ENCODE measurements at regions not wholly inside any gene's neighbourhood (a gene's known extent, or its start where the extent isn't known, plus 50 kb on each side); places are given as distances from the start of the nearest gene placed in this dataset.

DNA sequence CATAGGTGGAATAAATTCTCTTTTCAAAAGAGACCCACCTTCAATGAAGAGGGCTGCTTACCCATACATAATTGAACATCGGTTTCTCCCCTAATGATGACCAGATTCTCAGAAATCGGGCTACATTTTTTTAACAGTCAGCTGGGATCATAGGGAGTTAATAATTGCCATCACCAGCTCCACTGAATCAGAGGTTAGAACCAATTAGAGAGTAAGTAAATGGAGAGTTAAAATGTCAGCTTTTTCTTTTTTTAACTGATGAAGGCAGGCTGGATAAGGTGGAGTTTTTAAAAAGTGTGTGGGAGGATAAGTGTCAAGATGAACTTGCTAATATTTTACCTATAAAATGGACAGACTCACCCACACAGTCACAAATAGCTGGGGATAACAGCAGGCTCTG lies 584.5 kb upstream of the NR3C2 start:
- no peaks in the 10 kb centered on the region for H3K36me3 ChIP-seq (replicated peaks in 1 of 2; ENCODE audit: control insufficient read depth in 1 of 2, insufficient read depth in 2 of 2, low read length in 1 of 2)
- H3K9me3 ChIP-seq = no peaks in the 10 kb centered on the region
- H3K27me3 ChIP-seq (ENCODE audit: insufficient read depth) = no peaks in the 10 kb centered on the region
- no peaks in the 10 kb centered on the region for H4K20me1 ChIP-seq (ENCODE audit: insufficient read depth)
- H3K4me3 ChIP-seq (ENCODE audit: low read depth in 2 of 2, low read length in 1 of 2) = no peak overlapping the region
- H2AFZ ChIP-seq (ENCODE audit: low read depth) = no peak overlapping the region
- H3K4me2 ChIP-seq = no peak overlapping the region
- WGBS (ENCODE audit: low lambda C conversion rate) = 0% methylated on average over 2 of the region's 2 CpGs
- TF ChIP-seq NRF1 (IDR thresholded peaks at IDR 0.05; ENCODE audit: low read depth, low read length) (no peak), GABPA (IDR thresholded peaks at IDR 0.05; ENCODE audit: low read depth) (no peak), FOXM1 (IDR thresholded peaks at IDR 0.05; ENCODE audit: low read depth) (no peak), TAF1 (IDR thresholded peaks at IDR 0.05; ENCODE audit: borderline replicate concordance, low read depth, low read length) (no peak), CHD2 (IDR thresholded peaks at IDR 0.05; ENCODE audit: low read length, partially characterized antibody) (no peak)
- no peaks in the 10 kb centered on the region for H3K4me1 ChIP-seq (ENCODE audit: control insufficient read depth in 1 of 2, insufficient read depth in 2 of 2, low read depth in 1 of 2, low read length in 1 of 2)
- ChIA-PET CTCF (no interaction called here), POLR2A (no interaction called here)
- no peak for DNase-seq
- H3K9ac ChIP-seq = no peak overlapping the region
- H3K9me2 ChIP-seq = no peaks in the 10 kb centered on the region
- H3K27ac ChIP-seq (ENCODE audit: low read depth in 2 of 2, low read length in 1 of 2) = no peak overlapping the region
- no peaks in the 10 kb centered on the region for H3F3A ChIP-seq (replicated peaks; ENCODE audit: insufficient read depth)
- no peaks in the 10 kb centered on the region for H3K79me2 ChIP-seq (ENCODE audit: insufficient read depth)

DNA sequence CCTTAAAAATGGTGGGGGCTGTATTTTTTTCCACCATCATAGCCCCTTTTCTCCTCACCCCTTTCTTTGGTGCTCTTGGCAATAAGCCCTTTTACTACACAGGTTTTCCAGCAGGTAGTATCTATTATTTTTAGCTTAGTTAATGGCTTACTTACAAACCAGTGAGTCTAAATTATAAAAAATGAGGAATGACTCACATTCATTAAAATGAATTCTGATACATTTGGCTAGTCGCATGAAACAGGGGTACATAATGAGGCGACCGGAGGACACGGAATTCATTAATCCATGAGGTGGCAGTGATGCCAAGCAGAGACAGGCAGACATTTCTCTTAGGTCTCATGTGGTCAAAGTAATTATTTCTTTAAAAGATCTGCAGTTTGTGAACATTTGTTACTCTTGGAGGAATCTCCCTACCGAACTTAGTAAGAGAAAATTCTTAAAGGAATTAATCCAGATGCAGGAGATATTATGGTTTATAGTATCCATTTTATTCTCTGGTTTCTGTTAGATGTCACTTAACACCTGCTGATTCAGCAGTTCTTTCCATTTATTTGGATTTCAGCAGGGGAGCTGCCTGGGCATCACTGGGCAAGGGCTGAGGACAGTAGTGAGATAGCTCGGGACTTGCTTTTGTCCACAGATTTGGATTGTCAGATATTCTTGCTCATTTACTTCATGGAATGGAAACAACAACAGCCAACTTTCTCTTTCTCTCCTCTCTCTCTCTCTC lies 575.0 kb upstream of the NR3C2 start:
- H3F3A ChIP-seq (replicated peaks; ENCODE audit: insufficient read depth) = no peaks in the 10 kb centered on the region
- H3K9me3 ChIP-seq = no peaks in the 10 kb centered on the region
- H2AFZ ChIP-seq (ENCODE audit: low read depth) = no peak overlapping the region
- no peak overlapping the region for H3K4me2 ChIP-seq
- peaks cover 15% of the 10 kb centered on the region; the same call in 1 of the 2 replicates for H3K27me3 ChIP-seq (ENCODE audit: insufficient read depth)
- no peaks in the 10 kb centered on the region for H3K4me1 ChIP-seq (ENCODE audit: control insufficient read depth in 1 of 2, insufficient read depth in 2 of 2, low read depth in 1 of 2, low read length in 1 of 2)
- H4K20me1 ChIP-seq (ENCODE audit: insufficient read depth) = no peaks in the 10 kb centered on the region
- H3K9me2 ChIP-seq = no peaks in the 10 kb centered on the region
- ChIA-PET CTCF (no interaction called here), POLR2A (no interaction called here)
- H3K4me3 ChIP-seq (ENCODE audit: low read depth in 2 of 2, low read length in 1 of 2) = no peak overlapping the region
- WGBS (ENCODE audit: low lambda C conversion rate) = 1% methylated on average over 6 of the region's 6 CpGs
- TF ChIP-seq EP300 (IDR thresholded peaks at IDR 0.05; ENCODE audit: borderline replicate concordance in 1 of 2, low read depth in 1 of 2, low read length in 1 of 2) (no peak), GABPA (IDR thresholded peaks at IDR 0.05; ENCODE audit: low read depth) (no peak), RFX5 (IDR thresholded peaks at IDR 0.05; ENCODE audit: low read length) (no peak), EZH2phosphoT487 (IDR thresholded peaks at IDR 0.05; ENCODE audit: borderline replicate concordance, low read depth) (no peak), FOXM1 (IDR thresholded peaks at IDR 0.05; ENCODE audit: low read depth) (no peak), TAF1 (IDR thresholded peaks at IDR 0.05; ENCODE audit: borderline replicate concordance, low read depth, low read length) (no peak), RCOR1 (IDR thresholded peaks at IDR 0.05; ENCODE audit: low read length) (no peak), FOSL2 (IDR thresholded peaks at IDR 0.05; ENCODE audit: borderline replicate concordance, low read depth) (no peak), RAD21 (IDR thresholded peaks at IDR 0.05; ENCODE audit: low read length) (no peak), TCF12 (IDR thresholded peaks at IDR 0.05) (no peak)
- TF ChIP-seq, protein P1, sequence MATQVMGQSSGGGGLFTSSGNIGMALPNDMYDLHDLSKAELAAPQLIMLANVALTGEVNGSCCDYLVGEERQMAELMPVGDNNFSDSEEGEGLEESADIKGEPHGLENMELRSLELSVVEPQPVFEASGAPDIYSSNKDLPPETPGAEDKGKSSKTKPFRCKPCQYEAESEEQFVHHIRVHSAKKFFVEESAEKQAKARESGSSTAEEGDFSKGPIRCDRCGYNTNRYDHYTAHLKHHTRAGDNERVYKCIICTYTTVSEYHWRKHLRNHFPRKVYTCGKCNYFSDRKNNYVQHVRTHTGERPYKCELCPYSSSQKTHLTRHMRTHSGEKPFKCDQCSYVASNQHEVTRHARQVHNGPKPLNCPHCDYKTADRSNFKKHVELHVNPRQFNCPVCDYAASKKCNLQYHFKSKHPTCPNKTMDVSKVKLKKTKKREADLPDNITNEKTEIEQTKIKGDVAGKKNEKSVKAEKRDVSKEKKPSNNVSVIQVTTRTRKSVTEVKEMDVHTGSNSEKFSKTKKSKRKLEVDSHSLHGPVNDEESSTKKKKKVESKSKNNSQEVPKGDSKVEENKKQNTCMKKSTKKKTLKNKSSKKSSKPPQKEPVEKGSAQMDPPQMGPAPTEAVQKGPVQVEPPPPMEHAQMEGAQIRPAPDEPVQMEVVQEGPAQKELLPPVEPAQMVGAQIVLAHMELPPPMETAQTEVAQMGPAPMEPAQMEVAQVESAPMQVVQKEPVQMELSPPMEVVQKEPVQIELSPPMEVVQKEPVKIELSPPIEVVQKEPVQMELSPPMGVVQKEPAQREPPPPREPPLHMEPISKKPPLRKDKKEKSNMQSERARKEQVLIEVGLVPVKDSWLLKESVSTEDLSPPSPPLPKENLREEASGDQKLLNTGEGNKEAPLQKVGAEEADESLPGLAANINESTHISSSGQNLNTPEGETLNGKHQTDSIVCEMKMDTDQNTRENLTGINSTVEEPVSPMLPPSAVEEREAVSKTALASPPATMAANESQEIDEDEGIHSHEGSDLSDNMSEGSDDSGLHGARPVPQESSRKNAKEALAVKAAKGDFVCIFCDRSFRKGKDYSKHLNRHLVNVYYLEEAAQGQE (IDR thresholded peaks at IDR 0.05; ENCODE audit: low read depth, low read length) = no peak
- TF ChIP-seq, protein P2, sequence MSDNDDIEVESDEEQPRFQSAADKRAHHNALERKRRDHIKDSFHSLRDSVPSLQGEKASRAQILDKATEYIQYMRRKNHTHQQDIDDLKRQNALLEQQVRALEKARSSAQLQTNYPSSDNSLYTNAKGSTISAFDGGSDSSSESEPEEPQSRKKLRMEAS (IDR thresholded peaks at IDR 0.05; ENCODE audit: low read depth) = no peak
- TF ChIP-seq, protein P3, sequence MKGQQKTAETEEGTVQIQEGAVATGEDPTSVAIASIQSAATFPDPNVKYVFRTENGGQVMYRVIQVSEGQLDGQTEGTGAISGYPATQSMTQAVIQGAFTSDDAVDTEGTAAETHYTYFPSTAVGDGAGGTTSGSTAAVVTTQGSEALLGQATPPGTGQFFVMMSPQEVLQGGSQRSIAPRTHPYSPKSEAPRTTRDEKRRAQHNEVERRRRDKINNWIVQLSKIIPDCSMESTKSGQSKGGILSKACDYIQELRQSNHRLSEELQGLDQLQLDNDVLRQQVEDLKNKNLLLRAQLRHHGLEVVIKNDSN (IDR thresholded peaks at IDR 0.05; ENCODE audit: borderline replicate concordance, low read depth) = no peak
- no peaks in the 10 kb centered on the region for H3K36me3 ChIP-seq (replicated peaks in 1 of 2; ENCODE audit: control insufficient read depth in 1 of 2, insufficient read depth in 2 of 2, low read length in 1 of 2)
- DNase-seq = no peak
- no peak overlapping the region for H3K9ac ChIP-seq
- H3K27ac ChIP-seq (ENCODE audit: low read depth in 2 of 2, low read length in 1 of 2) = no peak overlapping the region
- no peaks in the 10 kb centered on the region for H3K79me2 ChIP-seq (ENCODE audit: insufficient read depth)

Data from SK-N-SH (cell line).